ENCODE measurements at regions not wholly inside any gene's neighbourhood (a gene's known extent, or its start where the extent isn't known, plus 50 kb on each side); places are given as distances from the start of the nearest gene placed in this dataset.

GRCh38 chr14:82190742-82191141 lies 657.1 kb upstream of the SEL1L start:
- no peak for DNase-seq

GRCh38 chr14:82192387-82192786 lies 658.7 kb upstream of the SEL1L start:
- DNase-seq: no peak

DNA sequence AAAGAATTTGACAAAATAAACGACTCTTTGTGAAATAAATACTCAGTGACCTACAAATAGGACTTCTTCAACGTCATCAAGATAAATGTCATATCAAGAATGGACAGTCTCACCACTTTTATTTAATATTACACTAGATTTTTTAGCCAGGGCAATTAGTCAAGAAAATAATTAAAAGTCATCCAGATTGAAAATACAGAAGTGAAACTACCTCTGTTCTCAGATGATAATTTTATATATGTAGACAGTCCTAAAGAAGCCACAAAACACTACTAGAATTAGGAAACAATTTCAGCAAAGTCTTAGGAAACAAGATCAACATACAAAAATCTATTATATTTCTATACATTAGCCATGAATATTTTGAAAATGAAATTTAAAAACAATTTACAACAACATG lies 689.6 kb upstream of the SEL1L start:
- no peak for DNase-seq

GRCh38 chr14:82224610-82225009 lies 691.0 kb upstream of the SEL1L start:
- DNase-seq: no peak

DNA sequence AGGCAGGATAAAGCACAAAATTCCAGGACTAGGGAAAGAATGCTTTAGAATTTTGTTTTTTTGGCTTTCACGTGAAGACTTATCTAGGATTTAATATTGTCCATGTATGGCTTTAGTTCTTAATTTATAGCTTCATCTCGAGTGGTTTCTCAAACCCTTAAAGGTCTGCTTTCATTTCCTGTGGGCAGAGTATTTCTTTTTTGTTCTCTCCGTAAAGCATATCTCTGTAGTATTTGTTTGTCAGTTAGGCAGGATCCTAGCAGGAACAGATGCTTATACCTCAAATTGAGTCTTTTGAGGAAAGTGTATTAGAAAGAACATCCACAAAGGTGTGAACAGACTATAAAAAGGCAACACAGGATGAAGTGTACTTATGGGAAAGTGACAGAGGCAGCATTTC lies 697.1 kb upstream of the SEL1L start:
- DNase-seq: no peak

DNA sequence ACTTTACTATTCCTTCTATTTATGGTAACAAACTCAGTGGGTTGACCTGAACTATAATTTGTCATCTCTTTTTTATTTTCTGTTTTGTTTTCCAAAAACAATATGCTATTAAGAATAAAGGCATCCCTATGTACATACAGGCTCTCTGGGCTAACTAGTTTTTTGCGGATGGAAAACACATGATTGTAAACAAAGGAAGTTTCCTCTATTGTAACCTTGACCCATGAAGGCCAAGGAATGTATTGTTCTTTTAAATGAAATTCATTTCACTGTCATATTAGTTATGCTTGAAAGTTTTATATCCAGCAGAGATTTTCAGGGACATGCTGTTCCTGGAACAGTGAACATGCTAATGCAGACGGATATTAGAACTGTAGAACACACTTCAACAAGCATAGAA lies 705.0 kb upstream of the SEL1L start:
- DNase-seq: no peak

GRCh38 chr14:82239223-82239622 lies 705.6 kb upstream of the SEL1L start:
- no peak for DNase-seq

DNA sequence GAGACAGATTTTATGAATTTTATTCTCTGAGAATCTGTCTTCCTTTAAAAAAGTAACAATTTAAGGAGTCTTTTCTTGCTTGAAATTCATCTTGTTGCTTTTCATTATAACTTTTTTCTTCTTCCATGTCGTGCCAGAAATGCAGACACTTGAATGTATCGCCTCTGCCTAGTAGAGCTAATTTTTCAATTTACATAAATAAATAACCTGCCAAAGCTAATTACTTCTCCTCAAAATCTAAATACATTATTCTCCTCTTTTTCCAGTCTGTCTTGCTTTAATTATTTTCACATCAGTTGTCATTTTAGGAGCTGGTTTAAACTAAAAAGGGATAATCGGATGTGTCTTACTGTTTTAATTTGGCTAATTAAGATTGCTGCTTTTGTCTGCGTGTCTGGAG lies 711.1 kb upstream of the SEL1L start:
- no peak for DNase-seq

- no peak for DNase-seq
Measured at GRCh38 chr14:82251494-82251893, 717.8 kb upstream of the SEL1L start.

- no peak for DNase-seq
Measured at GRCh38 chr14:82270286-82270685, 736.6 kb upstream of the SEL1L start.

GRCh38 chr14:82298811-82299210 lies 765.2 kb upstream of the SEL1L start:
- DNase-seq: no peak

DNA sequence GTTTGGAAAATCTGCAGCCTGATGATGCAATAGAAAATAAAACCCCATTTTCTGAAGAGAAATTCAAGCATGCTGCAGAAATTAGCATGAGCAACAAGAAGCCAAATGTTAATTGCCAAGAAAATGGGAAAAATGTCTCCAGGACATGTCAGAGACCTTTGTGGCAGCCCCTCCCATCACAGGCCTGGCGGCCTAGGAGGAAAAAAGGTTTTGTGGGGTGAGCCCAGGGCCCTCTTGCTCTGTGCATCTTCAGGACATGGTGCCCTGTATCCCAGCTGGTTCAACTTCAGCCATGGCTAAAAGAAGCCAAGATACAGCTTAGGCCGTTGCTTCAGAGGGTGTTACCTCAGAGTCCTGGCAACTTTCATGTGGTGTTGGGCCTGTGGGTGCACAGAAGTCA lies 775.5 kb upstream of the SEL1L start:
- DNase-seq: no peak

DNA sequence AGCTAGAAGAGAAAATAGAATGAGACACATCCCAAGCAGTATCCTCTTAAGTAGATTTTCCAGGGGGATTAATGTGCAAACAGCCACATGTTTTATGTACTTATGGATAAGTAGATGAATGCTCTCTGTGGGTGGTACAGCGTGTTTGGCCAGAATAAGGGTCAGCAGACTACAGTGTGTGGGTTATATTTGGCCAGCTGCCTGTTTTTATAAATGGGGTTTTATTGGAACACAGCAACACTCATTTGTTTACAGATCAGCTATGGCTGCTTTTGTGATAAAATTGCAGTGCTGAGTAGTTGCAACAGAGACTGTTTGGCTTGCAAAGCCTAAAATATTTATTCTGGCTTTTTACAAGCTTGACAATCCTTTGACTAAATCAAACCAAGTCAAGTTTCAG lies 780.2 kb upstream of the SEL1L start:
- peak; percentile 60 for DNase-seq

DNA sequence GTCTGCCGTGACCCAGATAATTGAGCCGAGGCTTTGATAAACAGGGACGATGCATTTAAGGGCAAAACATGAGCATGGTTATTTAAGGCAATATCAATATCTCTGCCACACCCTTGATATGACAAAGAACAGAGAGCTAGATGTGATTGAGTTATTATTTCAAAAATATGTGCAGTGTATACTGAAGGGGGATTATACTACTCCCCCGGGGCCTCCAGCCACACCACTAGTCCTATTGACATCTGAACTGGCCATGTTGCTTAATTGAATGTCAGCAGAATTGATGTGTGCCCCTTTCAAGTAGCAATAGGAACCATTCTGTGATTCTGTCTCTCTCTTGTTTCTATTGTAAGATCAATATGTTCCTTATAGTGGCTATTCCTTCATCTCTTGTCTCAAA lies 794.8 kb upstream of the SEL1L start:
- no peak for DNase-seq

DNA sequence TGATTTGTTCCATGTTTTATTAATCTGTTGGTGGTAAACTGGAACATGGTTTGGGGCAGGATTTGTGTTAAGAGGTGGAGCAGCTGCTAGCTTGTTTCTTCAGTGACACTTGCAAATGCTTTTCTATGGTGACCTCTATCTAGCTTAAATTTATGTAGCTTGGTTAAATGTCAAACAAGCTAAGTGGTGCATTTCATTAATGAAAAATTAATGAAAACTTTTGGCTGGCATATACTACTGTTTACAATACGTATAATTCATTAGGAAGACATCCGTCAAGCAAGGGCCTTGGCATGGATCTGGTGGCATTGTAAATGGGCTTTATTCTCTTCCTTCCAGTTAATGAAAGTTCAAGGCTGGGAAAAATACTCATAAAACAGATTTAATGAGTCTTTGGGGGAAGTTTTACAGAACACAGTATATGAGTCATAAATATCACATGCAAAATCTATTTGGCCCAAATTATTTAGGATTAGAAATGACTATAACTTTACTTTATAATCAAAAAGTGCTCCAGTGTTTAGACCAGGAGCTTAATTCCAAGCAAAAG lies 807.7 kb upstream of the SEL1L start:
- no peak for DNase-seq

DNA sequence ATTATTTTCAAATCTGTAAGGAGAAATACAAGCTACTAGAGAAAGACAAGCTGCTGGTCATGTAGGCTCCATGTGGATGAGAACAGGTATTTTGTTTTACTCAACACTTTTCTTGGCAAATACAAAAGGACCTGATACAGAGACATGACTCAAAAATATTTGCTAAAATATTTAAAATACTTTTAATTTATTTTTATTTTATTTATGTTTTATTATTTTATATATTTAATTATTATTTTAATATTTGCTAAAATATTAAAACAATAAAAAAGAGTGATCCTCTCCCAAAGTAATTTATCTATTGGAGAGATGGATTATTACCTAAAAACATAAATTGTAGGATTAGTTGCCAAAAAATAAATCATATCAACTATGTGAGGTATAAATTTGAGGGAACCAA lies 808.9 kb upstream of the SEL1L start:
- DNase-seq: no peak

DNA sequence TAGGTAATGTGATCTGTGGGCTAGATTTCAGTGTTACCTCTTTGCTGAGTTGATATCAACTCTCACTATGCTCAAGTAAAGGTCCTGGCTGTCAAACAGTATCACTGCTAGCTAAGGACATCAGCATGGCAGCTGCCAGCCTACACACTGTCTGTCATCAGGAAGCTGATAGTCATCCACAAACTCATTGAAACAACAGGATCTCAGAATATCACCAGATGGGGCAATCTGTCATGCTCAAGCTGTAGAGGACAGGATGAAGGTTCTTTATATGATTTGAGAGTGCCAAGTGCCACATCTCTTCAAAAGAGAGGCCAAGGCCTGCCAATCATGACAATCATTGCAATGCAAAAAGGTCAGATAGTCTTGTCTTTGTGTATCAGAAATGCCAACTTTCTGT lies 811.5 kb upstream of the SEL1L start:
- DNase-seq: peak; percentile 2

DNA sequence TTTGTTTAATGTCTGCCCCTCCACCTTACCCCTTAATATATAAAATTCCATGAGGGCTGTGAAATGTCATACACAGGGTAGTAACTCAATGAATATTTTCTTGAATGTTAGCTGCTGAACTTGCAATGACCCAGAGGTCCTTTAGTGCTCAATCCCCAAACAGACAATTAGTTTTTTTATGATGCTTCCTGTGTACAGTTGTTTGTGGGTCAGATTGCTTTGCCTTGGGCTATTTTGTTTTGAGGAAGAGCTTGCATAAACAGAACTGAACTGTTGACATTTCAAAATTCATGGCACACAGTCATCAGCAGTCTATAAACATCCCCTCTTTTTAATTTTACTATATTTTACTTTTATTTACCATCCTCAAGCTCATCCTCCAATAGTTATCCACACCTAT lies 820.5 kb upstream of the SEL1L start:
- DNase-seq: no peak

DNA sequence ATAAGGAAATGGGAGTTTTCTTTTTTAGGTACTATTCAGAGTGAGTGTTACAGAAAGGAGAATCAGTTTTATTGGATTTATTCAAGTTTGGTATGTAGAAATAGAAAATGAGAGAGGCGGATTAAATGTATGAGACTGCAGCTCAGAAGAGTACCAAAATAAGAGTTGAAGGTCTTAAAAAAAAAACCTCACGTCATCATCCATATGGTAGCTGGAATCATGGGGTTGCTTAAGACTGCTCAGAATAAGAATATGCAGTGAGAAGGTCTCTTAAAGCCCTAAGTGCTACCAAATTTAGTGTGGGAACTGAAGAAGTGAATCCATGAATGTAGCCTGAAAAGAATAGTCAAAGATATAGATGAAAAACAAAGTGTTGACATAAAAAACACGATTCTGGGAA lies 825.5 kb upstream of the SEL1L start:
- DNase-seq: no peak

GRCh38 chr14:82362452-82362851 lies 828.8 kb upstream of the SEL1L start:
- no peak for DNase-seq

GRCh38 chr14:82365471-82365870 lies 831.8 kb upstream of the SEL1L start:
- no peak for DNase-seq

DNA sequence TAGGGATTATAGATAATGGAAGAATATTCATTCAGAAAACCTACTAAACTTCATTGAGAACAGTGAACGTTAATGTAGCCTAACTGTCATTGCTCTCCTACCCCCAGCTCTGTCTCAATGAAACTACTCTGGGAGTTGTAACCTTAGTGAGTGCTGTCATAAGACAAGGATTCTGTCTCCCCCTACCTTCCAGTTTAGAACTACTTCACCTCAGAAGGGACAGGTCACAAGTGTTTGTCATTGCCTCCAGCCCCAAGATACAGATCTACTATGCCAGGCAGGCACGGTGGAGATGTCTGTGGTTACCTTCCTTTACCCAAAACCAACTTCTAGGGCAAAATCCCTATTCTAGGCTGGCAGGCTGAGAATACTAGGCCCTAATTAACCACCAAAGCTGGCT lies 833.1 kb upstream of the SEL1L start:
- DNase-seq: peak; percentile 56

GRCh38 chr14:82379291-82379690 lies 845.6 kb upstream of the SEL1L start:
- no peak for DNase-seq

DNA sequence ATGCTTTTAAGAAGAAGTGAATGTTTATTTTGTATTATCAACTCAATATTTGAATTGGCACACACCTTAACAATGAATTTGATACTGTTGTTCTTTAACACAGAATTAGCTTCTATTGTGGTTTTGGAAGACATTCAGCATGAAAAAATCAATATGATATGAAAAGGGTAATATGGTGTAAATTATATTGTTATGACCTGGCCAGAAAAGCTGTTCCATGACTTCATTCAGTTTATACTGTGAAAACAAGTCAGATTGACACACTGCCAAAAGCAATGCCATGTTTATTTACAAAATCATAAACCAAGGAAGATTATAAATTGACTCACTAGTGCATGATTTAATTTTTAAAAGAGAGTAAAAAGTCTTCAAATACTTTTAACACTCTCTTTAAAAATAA lies 851.4 kb upstream of the SEL1L start:
- DNase-seq: peak; percentile 81

DNA sequence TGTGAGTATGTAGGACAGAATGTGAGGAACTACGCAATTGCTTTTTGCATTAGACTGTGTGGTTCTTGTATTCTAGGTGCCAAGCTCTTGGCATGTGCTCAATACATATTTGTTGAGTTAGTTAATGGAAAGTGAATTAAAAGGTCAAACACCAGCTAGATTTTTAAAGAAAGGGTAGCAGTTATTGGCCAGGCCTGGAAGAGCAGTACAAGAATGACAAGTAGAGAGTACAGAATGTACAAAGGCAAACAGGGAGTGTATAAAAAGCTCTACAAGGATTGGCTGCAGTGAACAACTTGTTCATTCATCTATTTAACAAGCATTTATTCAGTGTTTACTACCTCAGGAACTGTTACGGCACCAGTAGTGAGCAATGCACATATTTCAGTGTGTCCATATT lies 854.0 kb upstream of the SEL1L start:
- no peak for DNase-seq

- DNase-seq: no peak
Measured at GRCh38 chr14:82388488-82388887, 854.8 kb upstream of the SEL1L start.

Measured in DMS53 (cell line).